ENCODE measurements at regions not wholly inside any gene's neighbourhood (a gene's known extent, or its start where the extent isn't known, plus 50 kb on each side); places are given as distances from the start of the nearest gene placed in this dataset.

GRCh38 chr13:106963151-106963550 lies 395.2 kb upstream of the ARGLU1 start:
- no peak for TF ChIP-seq ISL1 (CRISPR knock-in tag; IDR thresholded peaks at IDR 0.05)
- no peak for TF ChIP-seq RARB (CRISPR knock-in tag; IDR thresholded peaks at IDR 0.05)
- TF ChIP-seq ZC3H10 (CRISPR knock-in tag; IDR thresholded peaks at IDR 0.05), result no peak
- ATAC-seq, result no peak

- no peak for TF ChIP-seq ESRRG (CRISPR knock-in tag; IDR thresholded peaks at IDR 0.05)
- no peak for TF ChIP-seq POU6F1 (CRISPR knock-in tag; IDR thresholded peaks at IDR 0.05; ENCODE audit: borderline replicate concordance, low read depth)
- no peak for TF ChIP-seq PPARA (CRISPR knock-in tag; IDR thresholded peaks at IDR 0.05; ENCODE audit: borderline replicate concordance)
- no peak for TF ChIP-seq SNAI2 (CRISPR knock-in tag; IDR thresholded peaks at IDR 0.05)
- no peak for TF ChIP-seq GLIS3 (CRISPR knock-in tag; IDR thresholded peaks at IDR 0.05)
- TF ChIP-seq ZNF8 (CRISPR knock-in tag; IDR thresholded peaks at IDR 0.05), result no peak
- TF ChIP-seq TCF4 (CRISPR knock-in tag; IDR thresholded peaks at IDR 0.05; ENCODE audit: borderline replicate concordance), result no peak
- TF ChIP-seq ZNF565 (CRISPR knock-in tag; conservative IDR thresholded peaks at IDR 0.05; ENCODE audit: low read depth), result no peak
- no peak for TF ChIP-seq CSRNP3 (CRISPR knock-in tag; IDR thresholded peaks at IDR 0.05)
- TF ChIP-seq ZFP3 (CRISPR knock-in tag; IDR thresholded peaks at IDR 0.05), result no peak
- TF ChIP-seq BACH2 (CRISPR knock-in tag; IDR thresholded peaks at IDR 0.05; ENCODE audit: borderline replicate concordance), result no peak
- TF ChIP-seq PATZ1 (CRISPR knock-in tag; IDR thresholded peaks at IDR 0.05; ENCODE audit: borderline replicate concordance), result no peak
- no peak for TF ChIP-seq ISL1 (CRISPR knock-in tag; IDR thresholded peaks at IDR 0.05)
- no peak for ATAC-seq
Measured at GRCh38 chr13:106961651-106962050, 393.7 kb upstream of the ARGLU1 start.

DNA sequence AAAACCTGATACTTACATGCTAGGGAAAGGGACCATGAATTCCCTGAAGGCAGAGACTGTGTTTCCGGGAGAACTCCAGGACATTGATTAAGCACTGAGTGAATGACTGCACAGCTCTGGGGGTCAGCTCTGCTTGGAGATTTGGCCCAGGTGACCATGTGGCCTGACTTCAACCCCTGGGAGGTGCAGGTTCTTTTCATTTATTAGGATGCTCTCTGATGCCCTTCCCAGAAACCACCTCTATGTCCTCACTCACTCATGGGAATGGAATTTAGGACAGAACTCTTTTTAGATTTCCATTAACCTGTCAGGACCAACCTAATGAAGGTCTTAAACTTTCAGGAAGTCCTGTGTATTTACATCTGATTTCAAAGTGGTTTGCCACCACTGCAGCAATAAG lies 393.3 kb upstream of the ARGLU1 start:
- TF ChIP-seq BACH2 (CRISPR knock-in tag; IDR thresholded peaks at IDR 0.05; ENCODE audit: borderline replicate concordance) (no peak), ARNTL (CRISPR knock-in tag; IDR thresholded peaks at IDR 0.05; ENCODE audit: borderline replicate concordance, low read depth) (no peak), PATZ1 (CRISPR knock-in tag; IDR thresholded peaks at IDR 0.05; ENCODE audit: borderline replicate concordance) (no peak), ESRRG (CRISPR knock-in tag; IDR thresholded peaks at IDR 0.05) (no peak), TCF4 (CRISPR knock-in tag; IDR thresholded peaks at IDR 0.05; ENCODE audit: borderline replicate concordance) (no peak), ZFP3 (CRISPR knock-in tag; IDR thresholded peaks at IDR 0.05) (no peak), ISL1 (CRISPR knock-in tag; IDR thresholded peaks at IDR 0.05) (no peak), CSDC2 (CRISPR knock-in tag; IDR thresholded peaks at IDR 0.05) (no peak), ZC3H10 (CRISPR knock-in tag; IDR thresholded peaks at IDR 0.05) (no peak), PPARA (CRISPR knock-in tag; IDR thresholded peaks at IDR 0.05; ENCODE audit: borderline replicate concordance) (no peak), ZNF8 (CRISPR knock-in tag; IDR thresholded peaks at IDR 0.05) (no peak), RARB (CRISPR knock-in tag; IDR thresholded peaks at IDR 0.05) (no peak), POU6F1 (CRISPR knock-in tag; IDR thresholded peaks at IDR 0.05; ENCODE audit: borderline replicate concordance, low read depth) (no peak)
- ATAC-seq, result no peak

DNA sequence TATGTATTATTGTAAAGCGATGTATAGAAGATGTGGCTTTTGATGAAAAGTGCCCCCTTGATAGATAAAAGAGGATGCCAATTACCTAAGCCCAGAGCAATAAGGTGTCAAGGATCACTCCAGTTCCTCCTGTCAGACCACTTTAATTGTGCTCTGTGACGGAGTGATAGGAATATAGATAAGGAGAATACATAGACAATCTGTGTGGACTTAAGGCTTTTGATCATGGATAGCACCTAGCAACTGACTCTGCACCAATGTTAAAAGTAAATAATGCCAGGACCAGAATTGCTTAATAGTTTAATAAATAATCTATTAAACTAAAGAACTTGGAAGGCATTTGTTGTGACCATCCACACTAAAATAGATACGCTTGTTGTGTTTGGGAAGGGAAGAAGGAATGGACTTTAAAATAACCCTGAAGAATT lies 390.7 kb upstream of the ARGLU1 start:
- TF ChIP-seq PPARA (CRISPR knock-in tag; IDR thresholded peaks at IDR 0.05; ENCODE audit: borderline replicate concordance) (no peak), ZFP30 (CRISPR knock-in tag; IDR thresholded peaks at IDR 0.05) (no peak), ISL1 (CRISPR knock-in tag; IDR thresholded peaks at IDR 0.05) (no peak)
- TF ChIP-seq, protein P1, sequence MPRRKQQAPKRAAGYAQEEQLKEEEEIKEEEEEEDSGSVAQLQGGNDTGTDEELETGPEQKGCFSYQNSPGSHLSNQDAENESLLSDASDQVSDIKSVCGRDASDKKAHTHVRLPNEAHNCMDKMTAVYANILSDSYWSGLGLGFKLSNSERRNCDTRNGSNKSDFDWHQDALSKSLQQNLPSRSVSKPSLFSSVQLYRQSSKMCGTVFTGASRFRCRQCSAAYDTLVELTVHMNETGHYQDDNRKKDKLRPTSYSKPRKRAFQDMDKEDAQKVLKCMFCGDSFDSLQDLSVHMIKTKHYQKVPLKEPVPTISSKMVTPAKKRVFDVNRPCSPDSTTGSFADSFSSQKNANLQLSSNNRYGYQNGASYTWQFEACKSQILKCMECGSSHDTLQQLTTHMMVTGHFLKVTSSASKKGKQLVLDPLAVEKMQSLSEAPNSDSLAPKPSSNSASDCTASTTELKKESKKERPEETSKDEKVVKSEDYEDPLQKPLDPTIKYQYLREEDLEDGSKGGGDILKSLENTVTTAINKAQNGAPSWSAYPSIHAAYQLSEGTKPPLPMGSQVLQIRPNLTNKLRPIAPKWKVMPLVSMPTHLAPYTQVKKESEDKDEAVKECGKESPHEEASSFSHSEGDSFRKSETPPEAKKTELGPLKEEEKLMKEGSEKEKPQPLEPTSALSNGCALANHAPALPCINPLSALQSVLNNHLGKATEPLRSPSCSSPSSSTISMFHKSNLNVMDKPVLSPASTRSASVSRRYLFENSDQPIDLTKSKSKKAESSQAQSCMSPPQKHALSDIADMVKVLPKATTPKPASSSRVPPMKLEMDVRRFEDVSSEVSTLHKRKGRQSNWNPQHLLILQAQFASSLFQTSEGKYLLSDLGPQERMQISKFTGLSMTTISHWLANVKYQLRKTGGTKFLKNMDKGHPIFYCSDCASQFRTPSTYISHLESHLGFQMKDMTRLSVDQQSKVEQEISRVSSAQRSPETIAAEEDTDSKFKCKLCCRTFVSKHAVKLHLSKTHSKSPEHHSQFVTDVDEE (CRISPR knock-in tag; IDR thresholded peaks at IDR 0.05), result no peak
- no peak for ATAC-seq
